CD4-positive, alpha-beta T cell treated with Interferon gamma for 1 hour (primary cell): ENCODE measurements at regions not wholly inside any gene's neighbourhood (a gene's known extent, or its start where the extent isn't known, plus 50 kb on each side); places are given as distances from the start of the nearest gene placed in this dataset.
"Not testable (repeated sequence)": the region's sequence is repeated elsewhere in the genome, so short reads cannot be mapped to it uniquely, and the experiment has no call there.

Source experiments
- DNase-seq: peaks from one replicate; pipeline ENCODE4 v3.0.0-alpha.2; 2020

DNA sequence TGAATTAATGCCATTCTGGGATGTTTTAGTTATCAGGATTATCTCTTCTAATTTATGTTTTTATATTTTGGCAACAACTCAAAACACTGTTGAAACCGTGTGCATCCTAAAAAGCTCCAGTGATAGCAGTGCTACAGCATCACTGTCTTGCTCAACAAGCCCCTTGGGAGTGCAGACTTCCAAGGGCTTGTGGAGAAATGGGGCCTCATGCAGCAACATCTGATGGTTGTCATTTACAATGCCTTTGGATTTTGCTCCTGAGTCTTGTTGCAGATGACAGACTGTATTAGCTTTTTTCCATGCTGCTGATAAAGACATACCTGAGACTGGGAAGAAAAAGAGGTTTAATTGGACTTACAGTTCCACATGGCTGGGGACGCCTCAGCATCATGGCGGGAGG is 515.4 kb downstream of the NEBL start:
- no peak for DNase-seq

DNA sequence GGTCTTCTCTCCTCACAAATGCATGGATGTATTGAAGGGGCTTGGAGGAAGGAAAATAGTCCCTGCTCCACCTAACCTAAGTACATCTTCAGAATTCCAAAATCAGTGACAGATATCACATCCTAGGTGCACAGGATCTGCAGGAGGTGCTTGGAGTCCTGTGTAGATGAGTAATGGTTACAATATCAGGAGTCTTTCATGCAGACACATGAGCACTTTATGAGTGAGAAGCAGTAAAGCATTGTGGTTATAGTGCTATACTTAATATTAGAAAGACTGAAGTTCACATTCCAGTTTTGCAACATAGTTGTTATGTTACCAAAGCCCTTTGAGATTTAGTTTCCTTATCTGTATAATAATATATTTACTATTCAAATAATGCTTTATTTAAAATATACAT is 516.7 kb downstream of the NEBL start:
- DNase-seq, result no peak

DNA sequence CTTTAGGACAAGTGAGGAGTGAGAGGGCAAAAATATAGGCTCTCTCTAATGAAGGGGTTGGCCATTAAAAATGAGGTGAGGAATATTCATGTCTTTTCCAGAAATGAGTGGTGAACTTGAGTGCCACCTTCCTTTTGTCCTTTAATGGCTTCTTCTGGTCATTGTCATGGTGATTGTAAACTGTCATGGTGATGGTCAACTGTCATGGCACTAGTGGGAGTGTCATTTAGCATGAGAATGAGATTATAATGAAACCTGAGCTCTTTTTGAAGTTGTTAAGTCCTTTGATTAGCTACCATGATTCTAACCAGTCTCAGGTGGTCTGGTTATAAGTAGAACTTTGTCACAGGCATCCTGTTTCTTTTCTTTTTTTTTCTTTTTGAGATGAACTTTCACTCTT is 524.4 kb downstream of the NEBL start:
- no peak for DNase-seq

DNA sequence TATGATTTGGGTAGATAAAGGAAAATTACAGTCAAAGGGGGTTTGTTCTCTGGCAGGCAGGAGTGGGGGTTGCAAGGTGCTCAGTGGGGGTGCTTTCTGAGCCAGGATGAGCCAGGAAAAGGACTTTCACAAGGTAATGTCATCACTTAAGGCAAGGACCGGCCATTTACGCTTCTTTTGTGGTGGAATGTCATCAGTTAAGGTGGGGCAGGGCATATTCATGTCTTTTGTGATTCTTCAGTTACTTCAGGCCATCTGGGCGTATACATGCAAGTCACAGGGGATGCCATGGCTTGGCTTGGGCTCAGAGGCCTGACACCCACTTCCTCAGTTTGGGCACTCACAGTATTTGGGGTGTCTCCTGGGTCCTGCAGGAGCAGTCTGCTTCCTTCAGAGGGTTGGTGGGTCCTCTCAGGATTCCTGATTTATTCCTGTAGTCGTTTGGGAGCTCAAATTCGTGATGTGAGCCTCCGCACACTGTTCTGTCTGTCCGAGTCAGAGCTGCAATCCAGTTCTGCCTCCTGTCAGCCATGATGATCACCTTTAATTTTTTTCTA is 526.1 kb downstream of the NEBL start:
- DNase-seq, result not testable (repeated sequence)

DNA sequence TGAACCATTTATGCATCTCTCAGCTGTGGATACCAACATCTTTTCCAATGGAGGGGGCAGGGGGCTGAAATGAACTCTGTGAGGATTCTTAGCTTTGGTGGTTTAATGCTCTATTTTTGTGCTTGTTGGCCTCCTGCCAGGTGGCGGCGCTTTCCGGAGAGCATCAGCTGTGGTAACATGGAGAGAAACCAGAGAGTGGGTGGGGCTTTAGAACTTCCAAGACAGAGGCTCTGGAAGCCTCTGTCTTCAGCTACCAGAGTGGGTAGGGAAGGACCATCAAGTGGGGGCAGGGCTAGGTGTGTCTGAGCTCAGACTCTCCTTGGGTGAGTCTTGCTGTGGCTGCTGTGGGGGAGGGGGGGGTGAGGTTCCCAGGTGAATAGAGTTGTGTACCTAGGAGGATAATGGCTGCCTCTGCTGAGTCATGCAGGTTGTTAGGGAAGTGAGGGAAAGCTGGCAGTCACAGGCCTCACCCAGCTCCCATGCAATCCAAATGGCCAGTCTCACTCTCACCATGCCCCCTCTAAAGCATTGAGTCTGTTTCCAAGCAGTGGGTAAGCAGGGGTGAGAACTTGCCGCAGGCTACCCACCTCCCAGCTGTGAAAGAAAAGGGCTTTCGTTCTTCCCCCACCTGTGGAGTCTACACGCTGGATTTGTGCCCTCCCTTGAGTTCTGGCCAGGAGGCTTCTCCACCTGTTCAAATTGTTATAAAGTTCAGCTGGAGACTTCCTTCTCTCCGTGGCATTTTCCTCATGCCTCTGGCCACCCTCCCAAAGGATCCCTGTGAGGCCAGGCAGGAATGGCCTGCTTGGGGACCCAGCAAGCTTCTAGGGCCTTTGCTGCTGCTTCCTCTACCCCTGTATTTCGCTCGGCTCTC is 527.0 kb downstream of the NEBL start:
- no peak for DNase-seq

DNA sequence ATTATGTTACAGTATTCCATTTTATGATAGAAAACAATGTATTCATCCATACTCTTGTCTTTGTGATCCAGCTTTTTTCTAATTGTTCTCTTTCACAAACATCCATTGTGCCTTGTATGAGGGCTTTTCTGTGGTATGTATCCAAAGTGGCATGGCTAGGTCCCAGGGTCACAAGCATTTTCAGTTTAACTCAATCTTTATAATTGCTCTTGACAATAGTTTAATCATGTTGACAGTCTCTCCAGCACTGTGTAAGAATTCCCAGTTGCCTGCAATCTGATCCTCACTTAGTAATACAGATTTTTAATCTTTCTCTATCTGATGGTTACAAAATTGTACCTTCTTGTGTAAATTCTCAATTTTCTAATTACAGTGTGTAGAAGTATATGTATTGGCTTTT is 533.4 kb downstream of the NEBL start:
- DNase-seq, result no peak

DNA sequence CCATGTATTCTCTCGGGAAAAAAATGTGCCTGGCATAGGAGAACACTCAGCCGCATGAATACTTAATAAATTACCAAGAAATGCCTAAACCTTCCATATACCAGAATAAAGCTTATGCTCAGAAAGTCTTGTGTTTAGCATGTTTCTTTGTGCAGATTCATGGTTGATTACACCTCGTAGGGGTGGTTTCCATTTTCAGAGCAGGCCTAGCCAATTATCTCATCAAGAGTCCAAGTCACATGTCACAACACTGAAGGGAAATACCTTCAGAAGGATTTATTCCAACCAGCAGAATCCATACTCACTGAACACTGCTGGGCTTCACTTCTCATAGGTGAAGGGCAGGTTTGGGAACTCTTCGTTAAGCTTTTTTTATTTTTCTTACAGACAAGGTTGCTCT is 539.7 kb downstream of the PLXDC2 start:
- DNase-seq, result no peak

DNA sequence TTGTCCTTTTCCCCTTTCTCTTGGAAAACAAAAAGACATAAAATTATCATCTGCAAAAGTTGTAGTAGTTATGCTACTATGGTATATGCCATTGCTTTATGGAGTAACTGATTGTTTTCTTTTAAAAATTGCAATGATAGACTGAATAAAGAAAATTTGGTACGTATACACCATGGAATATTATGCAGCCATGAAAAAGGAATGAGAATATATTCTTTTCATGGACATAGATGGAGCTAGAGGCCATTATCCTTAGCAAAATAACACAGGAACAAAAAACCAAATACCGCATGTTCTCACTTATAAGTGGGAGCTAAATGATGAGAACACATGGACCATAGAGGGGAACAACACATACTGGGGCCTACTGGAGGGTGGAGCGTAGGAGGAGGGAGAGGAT is 538.8 kb downstream of the PLXDC2 start:
- no peak for DNase-seq

DNA sequence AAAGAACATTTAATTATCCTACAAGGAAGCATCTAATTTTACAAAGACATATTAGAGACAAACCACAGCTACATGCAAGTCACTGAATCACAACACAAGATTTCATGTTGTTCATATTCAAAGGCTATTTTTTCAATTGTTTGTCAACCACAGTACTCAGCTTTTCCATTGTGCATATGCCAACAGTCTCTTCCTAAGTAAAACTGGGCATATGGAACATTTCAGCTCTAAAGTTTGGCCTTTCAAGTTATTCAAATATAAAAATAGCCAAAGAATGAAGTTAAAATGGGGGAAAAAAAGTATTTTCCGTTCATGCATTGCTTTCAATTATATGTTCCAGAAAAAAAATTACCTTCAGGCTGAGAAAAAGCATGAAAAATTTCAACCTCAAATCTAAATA is 537.9 kb downstream of the PLXDC2 start:
- no peak for DNase-seq

DNA sequence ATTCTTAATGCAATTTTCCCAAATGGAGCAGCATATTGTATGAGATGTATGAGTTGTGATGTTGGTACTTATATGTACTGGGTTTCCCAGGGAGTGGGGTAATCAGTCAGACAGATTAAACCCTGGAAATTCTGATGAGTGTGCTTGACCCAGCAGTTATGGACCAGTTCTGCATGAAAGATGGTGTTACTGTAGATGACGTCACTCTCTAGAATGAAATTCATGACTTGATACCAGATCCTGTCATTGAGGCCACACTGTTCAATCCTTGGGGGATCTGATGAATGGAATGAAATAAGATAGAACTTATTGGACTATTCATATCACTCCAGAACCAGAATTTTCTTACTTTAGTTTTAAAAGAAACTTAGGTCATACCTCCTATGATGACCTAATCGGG is 534.3 kb downstream of the PLXDC2 start:
- DNase-seq, result no peak

DNA sequence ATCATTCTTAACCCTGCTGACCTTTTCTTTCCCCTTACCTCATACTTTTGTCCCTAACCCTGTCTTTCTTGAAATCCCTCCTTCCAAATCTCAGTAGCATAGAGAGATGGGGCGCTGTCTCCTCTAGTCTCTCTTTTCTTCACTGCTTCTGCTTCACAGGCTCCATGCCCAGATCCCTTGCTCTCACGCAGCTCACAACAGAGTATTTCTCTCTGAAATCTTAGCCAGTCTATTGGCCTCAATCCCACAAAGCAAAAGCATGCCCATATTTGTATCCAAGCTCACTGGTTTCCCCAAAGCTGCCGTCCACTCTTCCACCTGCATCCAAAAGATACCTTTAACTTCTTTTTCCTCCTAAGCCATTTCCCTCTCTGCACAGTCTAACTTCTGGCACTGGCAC is 526.8 kb downstream of the PLXDC2 start:
- no peak for DNase-seq
